ENCODE measurements at regions not wholly inside any gene's neighbourhood (a gene's known extent, or its start where the extent isn't known, plus 50 kb on each side); places are given as distances from the start of the nearest gene placed in this dataset.

GRCh38 chr15:93501946-93502345 is 412.9 kb upstream of the RGMA start:
- TF ChIP-seq SMARCE1 (IDR thresholded peaks at IDR 0.05) (no peak), SMARCC2 (IDR thresholded peaks at IDR 0.05; ENCODE audit: low read depth) (no peak), RFX5 (IDR thresholded peaks at IDR 0.05; ENCODE audit: low read depth, low read length) (no peak), BACH1 (tag; IDR thresholded peaks at IDR 0.05) (no peak)
- TF ChIP-seq, protein P1, sequence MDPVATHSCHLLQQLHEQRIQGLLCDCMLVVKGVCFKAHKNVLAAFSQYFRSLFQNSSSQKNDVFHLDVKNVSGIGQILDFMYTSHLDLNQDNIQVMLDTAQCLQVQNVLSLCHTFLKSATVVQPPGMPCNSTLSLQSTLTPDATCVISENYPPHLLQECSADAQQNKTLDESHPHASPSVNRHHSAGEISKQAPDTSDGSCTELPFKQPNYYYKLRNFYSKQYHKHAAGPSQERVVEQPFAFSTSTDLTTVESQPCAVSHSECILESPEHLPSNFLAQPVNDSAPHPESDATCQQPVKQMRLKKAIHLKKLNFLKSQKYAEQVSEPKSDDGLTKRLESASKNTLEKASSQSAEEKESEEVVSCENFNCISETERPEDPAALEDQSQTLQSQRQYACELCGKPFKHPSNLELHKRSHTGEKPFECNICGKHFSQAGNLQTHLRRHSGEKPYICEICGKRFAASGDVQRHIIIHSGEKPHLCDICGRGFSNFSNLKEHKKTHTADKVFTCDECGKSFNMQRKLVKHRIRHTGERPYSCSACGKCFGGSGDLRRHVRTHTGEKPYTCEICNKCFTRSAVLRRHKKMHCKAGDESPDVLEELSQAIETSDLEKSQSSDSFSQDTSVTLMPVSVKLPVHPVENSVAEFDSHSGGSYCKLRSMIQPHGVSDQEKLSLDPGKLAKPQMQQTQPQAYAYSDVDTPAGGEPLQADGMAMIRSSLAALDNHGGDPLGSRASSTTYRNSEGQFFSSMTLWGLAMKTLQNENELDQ (CRISPR knock-in tag; IDR thresholded peaks at IDR 0.05; ENCODE audit: borderline replicate concordance): no peak

All from K562 (cell line).